AG04450 (cell line): ENCODE measurements at regions not wholly inside any gene's neighbourhood (a gene's known extent, or its start where the extent isn't known, plus 50 kb on each side); places are given as distances from the start of the nearest gene placed in this dataset.

Experiments used
- CTCF ChIA-PET: fragments of 300-600, 350-600 bp; formaldehyde crosslinking; extraction: SDS; loops from one replicate; lab custom pipeline; 2022; ENCODE audit warnings: antibody characterized with exemption, inconsistent platforms; lab: Charles Lee
- POLR2A ChIA-PET: fragments of 350-600 bp; formaldehyde crosslinking; extraction: SDS; loops from one replicate; lab custom pipeline; 2021; ENCODE audit warnings: antibody characterized with exemption, inconsistent platforms; lab: Yijun Ruan, JAX
- DNase-seq: peaks from one replicate; pipeline ENCODE4 v3.0.0-alpha.2; 2011; ENCODE audit warnings: low read depth, low spot score
- H3K27ac ChIP-seq: one replicate; pipeline ENCODE4 v1.5.1; 2012; ENCODE audit warnings: low read depth, low read length, control low read depth
- H3K27me3 ChIP-seq: one replicate; pipeline ENCODE4 v1.6.0; 2012; ENCODE audit warnings: low read length; ENCODE audit not compliant: control insufficient read depth, insufficient read depth
- H3K4me3 ChIP-seq: 2 replicates; pipeline ENCODE4 v1.5.1; 2011; ENCODE audit warnings: mild to moderate bottlenecking, low read depth, low read length, control low read depth
- H3K9me3 ChIP-seq: 2 replicates; pipeline ENCODE4 v1.5.1; 2012; ENCODE audit warnings: low read length; ENCODE audit not compliant: control insufficient read depth, insufficient read depth
- TF ChIP-seq, protein P1 (sequence below): IDR thresholded peaks from 2 replicates; pipeline ENCODE4 v1.5.1; 2011; ENCODE audit warnings: low read depth, low read length, control low read depth, inconsistent platforms

DNA sequence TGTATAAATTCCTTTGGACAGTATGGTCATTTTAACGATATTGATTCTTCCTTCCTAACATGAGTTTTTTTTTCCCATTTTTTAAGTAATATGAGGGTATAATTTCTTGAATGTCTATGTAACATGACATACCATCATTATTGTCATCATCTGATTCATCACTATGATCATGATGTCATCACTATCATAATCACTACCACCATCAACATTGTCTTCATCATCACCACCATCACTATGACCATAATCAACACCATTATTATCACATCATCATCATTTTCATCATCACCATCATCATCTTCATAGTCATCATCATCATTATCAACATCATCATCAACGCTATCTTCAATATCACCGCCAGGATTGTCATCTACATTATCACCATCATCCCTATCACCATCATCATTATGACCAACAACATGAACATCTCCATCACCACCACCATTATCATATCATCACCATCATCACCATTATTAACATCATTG, 1377.2 kb downstream of the CDY2B start:
- no peak overlapping the region for H3K4me3 ChIP-seq
- H3K27ac ChIP-seq, result no peak overlapping the region
- H3K9me3 ChIP-seq, result no peaks in the 10 kb centered on the region
- DNase-seq, result no peak
- TF ChIP-seq, protein P1, sequence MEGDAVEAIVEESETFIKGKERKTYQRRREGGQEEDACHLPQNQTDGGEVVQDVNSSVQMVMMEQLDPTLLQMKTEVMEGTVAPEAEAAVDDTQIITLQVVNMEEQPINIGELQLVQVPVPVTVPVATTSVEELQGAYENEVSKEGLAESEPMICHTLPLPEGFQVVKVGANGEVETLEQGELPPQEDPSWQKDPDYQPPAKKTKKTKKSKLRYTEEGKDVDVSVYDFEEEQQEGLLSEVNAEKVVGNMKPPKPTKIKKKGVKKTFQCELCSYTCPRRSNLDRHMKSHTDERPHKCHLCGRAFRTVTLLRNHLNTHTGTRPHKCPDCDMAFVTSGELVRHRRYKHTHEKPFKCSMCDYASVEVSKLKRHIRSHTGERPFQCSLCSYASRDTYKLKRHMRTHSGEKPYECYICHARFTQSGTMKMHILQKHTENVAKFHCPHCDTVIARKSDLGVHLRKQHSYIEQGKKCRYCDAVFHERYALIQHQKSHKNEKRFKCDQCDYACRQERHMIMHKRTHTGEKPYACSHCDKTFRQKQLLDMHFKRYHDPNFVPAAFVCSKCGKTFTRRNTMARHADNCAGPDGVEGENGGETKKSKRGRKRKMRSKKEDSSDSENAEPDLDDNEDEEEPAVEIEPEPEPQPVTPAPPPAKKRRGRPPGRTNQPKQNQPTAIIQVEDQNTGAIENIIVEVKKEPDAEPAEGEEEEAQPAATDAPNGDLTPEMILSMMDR, result no peak
- no peaks in the 10 kb centered on the region for H3K27me3 ChIP-seq
- POLR2A ChIA-PET, result no interaction called here
- CTCF ChIA-PET, result no interaction called here

DNA sequence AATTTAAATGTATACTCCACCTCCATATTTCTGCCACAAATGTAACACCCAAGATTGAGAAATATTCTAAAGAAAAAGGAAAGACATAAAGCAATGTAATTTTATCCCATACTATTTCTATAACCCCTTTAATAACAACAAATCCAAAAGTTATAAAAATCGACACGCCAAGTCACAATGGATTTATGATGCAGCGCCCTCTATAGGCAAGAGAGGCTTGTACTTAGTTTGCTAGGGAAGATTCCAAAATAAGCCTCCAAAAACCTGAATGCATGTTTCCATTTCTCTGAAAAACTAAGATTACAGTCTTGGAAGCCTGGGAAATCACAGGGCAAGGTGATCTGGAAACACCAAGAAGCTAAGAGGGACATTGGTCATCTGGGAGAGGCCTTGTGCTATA, 1389.3 kb downstream of the CDY2B start:
- Histone ChIP-seq H3K4me3 (no peak overlapping the region), H3K27ac (no peak overlapping the region), H3K27me3 (no peaks in the 10 kb centered on the region), H3K9me3 (no peaks in the 10 kb centered on the region)
- TF ChIP-seq, protein P1, result no peak
- ChIA-PET POLR2A (no interaction called here), CTCF (no interaction called here)
- DNase-seq, result no peak

DNA sequence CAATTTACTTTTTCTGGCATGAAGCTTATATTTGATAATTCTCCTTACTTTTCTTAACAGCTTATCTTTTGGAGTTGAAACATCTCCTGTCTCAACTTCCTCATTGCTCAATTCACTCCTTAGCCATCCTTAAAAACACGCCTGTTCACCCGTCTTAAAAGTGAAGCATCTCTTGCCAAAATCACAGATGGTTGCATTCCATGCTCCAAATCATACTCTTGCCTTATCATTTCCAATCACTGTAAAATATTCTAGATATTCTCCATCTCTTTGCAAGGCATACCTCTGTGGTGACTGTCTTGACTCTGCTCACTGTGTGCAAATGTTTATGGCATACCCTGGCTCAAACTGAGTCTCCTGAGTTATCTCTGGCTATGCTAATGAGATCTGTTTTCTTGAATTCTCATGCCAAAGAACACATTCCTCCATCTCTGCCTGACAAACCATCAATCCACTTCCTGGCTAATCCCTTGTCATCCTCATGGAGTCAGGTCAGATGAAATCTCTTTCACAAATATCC, 1393.3 kb downstream of the CDY2B start:
- POLR2A ChIA-PET, result no interaction called here
- Histone ChIP-seq H3K4me3 (no peak overlapping the region), H3K9me3 (no peaks in the 10 kb centered on the region), H3K27ac (no peak overlapping the region), H3K27me3 (no peaks in the 10 kb centered on the region)
- CTCF ChIA-PET, result no interaction called here
- no peak for DNase-seq
- TF ChIP-seq, protein P1, result no peak

DNA sequence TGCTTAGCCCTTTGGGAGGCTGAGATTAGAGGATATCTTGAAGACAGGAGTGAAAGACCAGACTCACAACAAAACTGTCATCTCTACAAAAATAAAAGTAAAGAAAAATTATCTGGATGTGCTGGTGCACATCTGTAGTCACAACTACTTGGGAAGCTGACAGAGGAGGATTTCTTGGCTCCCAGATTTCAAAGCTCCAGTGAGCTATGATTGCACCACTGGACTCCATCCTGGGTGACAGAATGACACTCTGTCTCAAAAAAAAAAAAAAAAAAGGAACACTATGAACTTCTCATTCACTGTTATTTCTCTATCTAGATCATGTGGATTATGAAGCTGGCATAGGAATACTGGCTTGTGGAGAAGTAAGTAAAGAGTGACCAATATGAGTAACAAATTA, 1400.0 kb downstream of the CDY2B start:
- Histone ChIP-seq H3K27ac (no peak overlapping the region), H3K4me3 (no peak overlapping the region), H3K27me3 (no peaks in the 10 kb centered on the region), H3K9me3 (no peaks in the 10 kb centered on the region)
- DNase-seq, result no peak
- ChIA-PET POLR2A (no interaction called here), CTCF (no interaction called here)
- TF ChIP-seq, protein P1, result no peak

DNA sequence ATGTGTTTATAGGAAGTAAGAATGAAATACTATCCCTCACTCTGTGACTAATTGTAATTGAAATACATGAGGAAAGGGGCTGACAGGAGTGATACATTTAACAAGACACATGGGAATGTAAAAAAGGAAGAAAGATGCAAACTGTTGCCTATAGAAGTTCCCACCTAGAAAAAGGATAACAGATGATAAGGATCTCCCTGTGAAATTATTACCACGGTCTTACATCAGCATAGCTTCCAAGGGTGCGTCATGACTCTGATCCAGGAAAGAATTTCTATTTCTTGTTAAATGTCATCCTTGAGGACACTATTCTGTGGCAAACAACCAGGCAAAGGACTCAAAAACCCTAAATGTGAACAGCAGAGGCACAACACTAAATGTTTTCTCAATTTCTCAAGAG, 1406.0 kb downstream of the CDY2B start:
- no peaks in the 10 kb centered on the region for H3K27me3 ChIP-seq
- POLR2A ChIA-PET, result no interaction called here
- no peaks in the 10 kb centered on the region for H3K9me3 ChIP-seq
- no peak for DNase-seq
- TF ChIP-seq, protein P1, result no peak
- CTCF ChIA-PET, result no interaction called here
- no peak overlapping the region for H3K4me3 ChIP-seq
- H3K27ac ChIP-seq, result no peak overlapping the region
